PFSK-1 (cell line): ENCODE measurements at regions not wholly inside any gene's neighbourhood (a gene's known extent, or its start where the extent isn't known, plus 50 kb on each side); places are given as distances from the start of the nearest gene placed in this dataset.

Experiments used
- FOXP2 ChIP-seq: optimal IDR thresholded peaks from 2 replicates; pipeline ENCODE3; 2011; ENCODE audit warnings: borderline replicate concordance, control low read depth, inconsistent platforms; ENCODE audit not compliant: insufficient read depth; ENCODE audit errors: extremely low read length, extremely low read depth
- POLR2AphosphoS5 ChIP-seq: IDR thresholded peaks from 2 replicates; pipeline ENCODE4 v1.6.1; 2012; ENCODE audit warnings: low read depth, mild to moderate bottlenecking, control low read depth, low read length, moderate library complexity
- REST ChIP-seq, 2 experiments: IDR thresholded peaks; 2 replicates each; pipeline versions ENCODE4 v1.6.1 to v1.8.0; 2011 to 2012; ENCODE audit warnings: low read depth in 2 of 2, low read length in 2 of 2, control low read depth in 1 of 2, inconsistent platforms in 1 of 2, mild to moderate bottlenecking in 1 of 2, moderate library complexity in 1 of 2; ENCODE audit not compliant: insufficient read depth in 1 of 2
- SIN3A ChIP-seq: IDR thresholded peaks from 2 replicates; pipeline ENCODE4 v1.6.1; 2012; ENCODE audit warnings: mild to moderate bottlenecking, low read length, moderate library complexity, borderline replicate concordance; ENCODE audit not compliant: insufficient read depth
- TAF1 ChIP-seq: IDR thresholded peaks from 2 replicates; pipeline ENCODE4 v1.6.1; 2012; ENCODE audit warnings: low read length, control low read depth, borderline replicate concordance; ENCODE audit not compliant: insufficient read depth

- no peak for TF ChIP-seq TAF1
- TF ChIP-seq POLR2AphosphoS5 = no peak
- no peak for TF ChIP-seq REST (IDR thresholded peaks at IDR 0.05; ENCODE audit: insufficient read depth in 1 of 2, low read depth in 2 of 2, low read length in 2 of 2)
- TF ChIP-seq FOXP2 = no peak
- no peak for TF ChIP-seq SIN3A
These were observed 317.2 kb upstream of the C1orf87 start for GRCh38 chr1:60390593-60391282.
